ENCODE measurements at regions not wholly inside any gene's neighbourhood (a gene's known extent, or its start where the extent isn't known, plus 50 kb on each side); places are given as distances from the start of the nearest gene placed in this dataset.

GRCh38 chr20:22862671-22863230 lies 172.4 kb upstream of the SSTR4 start:
- no peak overlapping the region for H3K56ac ChIP-seq (ENCODE audit: insufficient read length, low read depth, low read length)
- no peak overlapping the region for H2BK15ac ChIP-seq (ENCODE audit: low read depth, low read length)
- no peak overlapping the region for H3K27ac ChIP-seq (ENCODE audit: insufficient read length, low read depth, low read length)
- H2BK5ac ChIP-seq (ENCODE audit: insufficient read length, low read length): no peak overlapping the region
- Mint-ChIP-seq H3K27ac (no peak overlapping the region), H3K4me1 (no peaks in the 10 kb centered on the region; a peak in 1 of 4 replicates), H3K27me3 (ENCODE audit: low read depth) (peaks cover 5% of the 10 kb centered on the region; the same call in 1 of the 2 replicates), H3K9me3 (no peaks in the 10 kb centered on the region; a peak in 1 of 5 replicates), H3K36me3 (ENCODE audit: insufficient read depth in 1 of 3, low read depth in 3 of 3) (peaks cover 0 to 2% (median 0%) of the 10 kb centered on the region in 3 experiments; a peak in 1 of 7 replicates), H3K4me3 (no peak overlapping the region)
- no peak overlapping the region for H2BK20ac ChIP-seq (ENCODE audit: low read depth, low read length, poor library complexity, severe bottlenecking)
- no peaks in the 10 kb centered on the region for H4K20me1 ChIP-seq (ENCODE audit: control insufficient read depth, insufficient read depth, insufficient read length)
- no peaks in the 10 kb centered on the region for H3K79me1 ChIP-seq (ENCODE audit: insufficient read depth, low read depth, low read length, poor library complexity, severe bottlenecking)
- no peak overlapping the region for H2AK5ac ChIP-seq (ENCODE audit: insufficient read length, low read length)
- H3K4ac ChIP-seq (ENCODE audit: low read depth, low read length): no peak overlapping the region
- DNase-seq: no peak
- no peak overlapping the region for H4K91ac ChIP-seq (ENCODE audit: insufficient read length, low read depth, low read length)
- no peaks in the 10 kb centered on the region for H3K23me2 ChIP-seq (ENCODE audit: insufficient read length, low read depth, low read length, poor library complexity, severe bottlenecking)
- no peak overlapping the region for H3K23ac ChIP-seq (ENCODE audit: insufficient read length, low read depth, low read length)
- H3K4me2 ChIP-seq (ENCODE audit: insufficient read depth, insufficient read length, low read length): no peak overlapping the region
- no peak overlapping the region for H3K14ac ChIP-seq (ENCODE audit: insufficient read depth, low read length)
- H2BK12ac ChIP-seq (ENCODE audit: insufficient read length, low read depth, low read length): no peak overlapping the region
- no peak overlapping the region for H3K9ac ChIP-seq (ENCODE audit: extremely low read depth, insufficient read length, low read length)
- H4K8ac ChIP-seq (replicated peaks; ENCODE audit: insufficient read length, low read depth, low read length): no peak overlapping the region
- no peak overlapping the region for H4K5ac ChIP-seq (ENCODE audit: insufficient read length, low read depth, low read length)
- H3K79me2 ChIP-seq (ENCODE audit: insufficient read depth, low read length): no peaks in the 10 kb centered on the region
- no peak overlapping the region for H3T11ph ChIP-seq (ENCODE audit: low read length)
- H3K9me3 ChIP-seq (ENCODE audit: control insufficient read depth, low read depth, low read length): no peaks in the 10 kb centered on the region
- no peak overlapping the region for H2AFZ ChIP-seq (ENCODE audit: low read length)
- no peaks in the 10 kb centered on the region for H3K4me1 ChIP-seq (ENCODE audit: insufficient read depth, low read length)
- peak; percentile 25; the same call in 1 of the 3 replicates for TF ChIP-seq CTCF (conservative IDR thresholded peaks at IDR 0.05)
- WGBS (ENCODE audit: extremely low coverage, insufficient read length, low lambda C conversion rate): no CpG with 5 or more reads among the region's 11 CpGs
- no peaks in the 10 kb centered on the region for H3K27me3 ChIP-seq (ENCODE audit: insufficient read depth, low read length)
- H3K18ac ChIP-seq (ENCODE audit: insufficient read length, low read depth, low read length): no peak overlapping the region
- H2BK120ac ChIP-seq (ENCODE audit: low read depth, low read length, poor library complexity, severe bottlenecking): no peak overlapping the region
